HUES64 (cell line): ENCODE measurements at regions not wholly inside any gene's neighbourhood (a gene's known extent, or its start where the extent isn't known, plus 50 kb on each side); places are given as distances from the start of the nearest gene placed in this dataset.
"Not testable (repeated sequence)": the region's sequence is repeated elsewhere in the genome, so short reads cannot be mapped to it uniquely, and the experiment has no call there.

Experiments used
- H3K27ac ChIP-seq: 2 replicates; pipeline ENCODE4 v1.7.0; 2013; ENCODE audit warnings: low read depth, low read length, inconsistent platforms
- H3K27me3 ChIP-seq: 2 replicates; pipeline ENCODE4 v1.6.1; 2013; ENCODE audit warnings: mild to moderate bottlenecking, low read length; ENCODE audit not compliant: insufficient read depth
- H3K36me3 ChIP-seq: 2 replicates; pipeline ENCODE4 v1.6.1; 2013; ENCODE audit warnings: mild to moderate bottlenecking, low read length; ENCODE audit not compliant: insufficient read depth
- H3K4me1 ChIP-seq: 2 replicates; pipeline ENCODE4 v1.6.1; 2013; ENCODE audit warnings: mild to moderate bottlenecking, low read length, moderate library complexity; ENCODE audit not compliant: insufficient read depth
- H3K4me3 ChIP-seq: 2 replicates; pipeline ENCODE4 v1.5.1; 2013; ENCODE audit warnings: mild to moderate bottlenecking, low read length, moderate library complexity
- H3K9ac ChIP-seq: 2 replicates; pipeline ENCODE4 v1.6.1; 2013; ENCODE audit warnings: mild to moderate bottlenecking, low read depth, low read length
- H3K9me3 ChIP-seq: 2 replicates; pipeline ENCODE4 v1.6.1; 2013; ENCODE audit warnings: low read depth, low read length; ENCODE audit not compliant: insufficient read depth
- WGBS: fragments of 150-250, 120-280 bp; methylation state at CpG from one replicate; pipeline ENCODE4 v1.1.7; 2013; ENCODE audit warnings: missing lambda C conversion rate; 5-methylcytosine and 5-hydroxymethylcytosine counted together

DNA sequence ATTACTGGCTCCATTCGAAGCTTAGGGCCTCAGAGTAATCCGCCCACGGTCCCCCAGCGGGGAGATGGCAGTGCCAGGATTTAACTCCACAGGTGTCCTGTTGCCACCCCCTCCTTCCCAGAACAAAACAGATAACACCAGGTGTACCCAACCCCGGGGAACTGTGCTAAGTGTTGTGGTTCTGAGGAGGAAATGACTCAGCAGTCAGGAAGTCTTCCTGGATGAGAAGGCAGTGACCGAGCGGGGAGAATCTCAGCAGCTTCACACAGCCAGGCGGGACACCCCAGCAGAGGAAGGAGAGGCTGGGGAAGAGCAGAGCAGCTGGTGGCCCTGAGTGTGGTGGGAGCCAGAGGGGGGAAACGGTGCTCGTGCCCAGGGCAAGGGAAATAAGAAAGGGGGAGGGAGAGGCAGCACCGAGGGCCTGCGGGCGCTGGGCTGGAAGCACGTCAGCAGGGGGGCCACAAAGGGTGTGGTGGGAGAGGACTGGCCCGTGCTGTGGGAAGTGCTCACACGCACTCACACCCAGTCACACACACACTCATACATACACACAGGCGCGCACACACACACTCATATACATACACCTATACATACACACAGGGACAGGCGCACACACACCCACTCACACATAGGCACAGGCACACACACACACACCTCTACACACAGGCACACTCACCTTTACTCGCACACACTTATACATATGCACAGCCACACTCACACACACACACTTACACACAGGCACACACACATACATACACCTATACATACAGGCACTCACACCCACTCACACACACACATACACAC lies 59.8 kb upstream of the CHST15 start:
- Histone ChIP-seq H3K27ac (peak overlapping the region; percentile 68; the same call in 1 of the 2 replicates), H3K27me3 (no peaks in the 10 kb centered on the region), H3K4me1 (peaks cover 32% of the 10 kb centered on the region), H3K9me3 (no peaks in the 10 kb centered on the region), H3K36me3 (no peaks in the 10 kb centered on the region), H3K9ac (peak overlapping the region; percentile 25; the same call in 1 of the 2 replicates), H3K4me3 (no peak overlapping the region)
- WGBS = 60% methylated on average over 19 of the region's 20 CpGs

DNA sequence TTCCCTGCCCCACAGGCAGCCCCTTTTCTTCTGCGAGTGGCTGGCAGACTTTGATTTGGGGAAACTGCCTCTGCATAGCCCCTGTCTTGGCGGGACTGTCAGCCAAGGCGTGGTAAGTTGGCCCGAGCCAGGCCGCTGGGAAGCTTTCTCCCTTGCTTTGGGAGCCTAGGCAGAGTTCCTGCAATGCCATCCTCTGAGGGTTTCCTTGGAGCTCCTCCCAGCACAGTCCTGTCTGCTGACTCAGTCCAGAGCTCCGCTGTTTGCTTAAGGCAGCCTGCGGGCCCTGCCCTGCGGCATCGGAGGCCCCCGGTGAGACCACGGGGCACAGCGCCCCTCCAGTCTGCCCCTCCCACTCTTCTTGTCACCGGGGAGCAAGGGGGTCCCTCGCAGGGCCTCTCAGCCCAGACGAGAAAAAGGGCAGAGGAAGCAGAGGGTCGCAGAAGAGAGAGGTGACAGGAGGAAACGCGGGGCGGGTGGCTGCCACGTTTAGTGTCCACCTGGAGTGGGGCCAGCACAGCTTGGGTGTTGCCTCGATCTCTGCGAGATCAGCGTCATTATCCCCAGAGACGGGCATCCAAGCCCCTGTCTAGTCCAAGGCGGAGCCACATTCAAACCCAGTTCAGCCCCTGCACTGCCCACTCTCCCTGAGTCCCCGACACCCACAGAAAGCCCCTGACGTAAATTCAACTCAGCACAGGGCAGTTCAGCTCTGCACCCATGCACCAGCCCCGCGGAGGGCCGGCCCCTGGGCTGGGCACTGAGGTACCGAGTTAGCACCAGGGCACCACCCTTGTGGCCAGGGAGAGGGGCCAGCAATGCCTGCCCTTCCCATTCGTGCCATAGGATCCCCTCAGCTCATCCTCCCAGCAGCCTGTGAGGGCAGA lies 59.0 kb upstream of the CHST15 start:
- H3K27ac ChIP-seq = 0 out of 2 replicates have a peak overlapping the region, but pooled peaks have one; percentile 36
- H3K4me1 ChIP-seq = peaks cover 32% of the 10 kb centered on the region
- H3K27me3 ChIP-seq = no peaks in the 10 kb centered on the region
- H3K36me3 ChIP-seq = no peaks in the 10 kb centered on the region
- 64% methylated on average over 32 of the region's 32 CpGs for WGBS
- no peaks in the 10 kb centered on the region for H3K9me3 ChIP-seq
- no peak overlapping the region for H3K4me3 ChIP-seq
- peak overlapping the region; percentile 25; the same call in 1 of the 2 replicates for H3K9ac ChIP-seq

DNA sequence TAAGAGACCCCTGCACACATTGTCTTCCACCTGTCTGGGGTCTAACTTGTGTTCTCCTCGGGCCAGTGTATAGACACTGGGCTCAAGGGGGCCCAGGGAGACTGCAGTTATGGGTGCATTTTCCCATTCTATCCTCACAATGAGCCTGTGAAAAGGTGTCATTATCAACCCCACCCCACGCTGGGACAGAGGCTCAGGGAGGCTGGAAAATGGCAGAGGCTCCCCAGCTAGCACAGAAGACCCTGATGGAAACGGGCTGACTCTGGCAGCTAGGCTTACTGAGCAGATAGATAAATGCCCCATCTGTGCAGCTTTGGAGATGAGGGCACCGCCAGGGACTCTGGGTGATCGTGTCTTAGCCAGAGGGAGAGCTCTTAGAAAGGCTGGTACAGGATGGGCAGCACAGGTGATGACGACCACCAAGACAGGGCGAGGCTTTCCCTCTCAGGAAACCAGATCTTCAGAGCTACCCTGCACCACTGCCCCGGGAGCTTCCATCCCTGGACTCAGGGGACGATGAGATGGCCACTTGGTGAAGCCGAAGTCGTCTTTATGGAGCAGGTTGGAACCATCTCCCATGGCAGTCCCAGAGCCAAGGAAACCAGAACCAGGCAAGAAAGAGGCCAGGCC lies 58.2 kb upstream of the CHST15 start:
- Histone ChIP-seq H3K27ac (no peak overlapping the region), H3K9ac (no peak overlapping the region)
- whole genome bisulfite sequencing = 83% methylated on average over 11 of the region's 11 CpGs

DNA sequence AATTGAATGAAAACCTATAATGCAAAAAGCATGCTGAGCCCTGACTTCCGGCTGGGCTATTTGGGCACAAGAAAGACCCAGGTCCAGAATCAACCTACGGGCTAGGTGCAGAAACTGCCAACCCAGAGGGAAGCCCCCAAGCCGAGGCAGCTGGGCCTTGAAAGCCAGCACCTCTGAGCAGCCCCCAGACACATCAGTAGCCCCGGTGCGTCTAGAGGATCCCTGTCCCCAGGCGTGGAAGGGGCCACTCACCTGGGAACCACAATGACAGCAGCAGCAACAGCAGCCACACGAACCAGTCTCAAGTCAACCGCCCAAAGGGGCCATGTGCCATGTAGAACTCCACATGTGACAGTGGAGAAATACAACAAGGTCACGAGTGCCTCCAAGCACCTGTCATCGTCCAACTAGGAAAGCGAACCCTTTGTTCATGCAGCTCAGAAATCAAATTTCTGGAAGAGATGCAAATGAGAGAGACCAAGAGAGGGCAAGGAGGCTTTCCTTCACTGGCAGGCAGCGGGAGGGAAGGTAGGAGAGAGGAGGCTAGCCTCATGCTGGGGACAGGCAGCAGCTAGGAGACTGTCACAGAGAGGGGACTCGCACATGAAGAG lies 57.5 kb upstream of the CHST15 start:
- no peak overlapping the region for H3K9ac ChIP-seq
- 91% methylated on average over 13 of the region's 13 CpGs for WGBS
- no peak overlapping the region for H3K4me3 ChIP-seq
- H3K4me1 ChIP-seq = peaks cover 31% of the 10 kb centered on the region
- no peak overlapping the region for H3K27ac ChIP-seq
- H3K9me3 ChIP-seq = no peaks in the 10 kb centered on the region
- no peaks in the 10 kb centered on the region for H3K36me3 ChIP-seq
- H3K27me3 ChIP-seq = no peaks in the 10 kb centered on the region

More for the DNA sequence above, 58.2 kb upstream of the CHST15 start:
- no peaks in the 10 kb centered on the region for H3K36me3 ChIP-seq
- H3K4me1 ChIP-seq = peaks cover 32% of the 10 kb centered on the region
- no peak overlapping the region for H3K4me3 ChIP-seq
- H3K27me3 ChIP-seq = no peaks in the 10 kb centered on the region
- H3K9me3 ChIP-seq = no peaks in the 10 kb centered on the region

DNA sequence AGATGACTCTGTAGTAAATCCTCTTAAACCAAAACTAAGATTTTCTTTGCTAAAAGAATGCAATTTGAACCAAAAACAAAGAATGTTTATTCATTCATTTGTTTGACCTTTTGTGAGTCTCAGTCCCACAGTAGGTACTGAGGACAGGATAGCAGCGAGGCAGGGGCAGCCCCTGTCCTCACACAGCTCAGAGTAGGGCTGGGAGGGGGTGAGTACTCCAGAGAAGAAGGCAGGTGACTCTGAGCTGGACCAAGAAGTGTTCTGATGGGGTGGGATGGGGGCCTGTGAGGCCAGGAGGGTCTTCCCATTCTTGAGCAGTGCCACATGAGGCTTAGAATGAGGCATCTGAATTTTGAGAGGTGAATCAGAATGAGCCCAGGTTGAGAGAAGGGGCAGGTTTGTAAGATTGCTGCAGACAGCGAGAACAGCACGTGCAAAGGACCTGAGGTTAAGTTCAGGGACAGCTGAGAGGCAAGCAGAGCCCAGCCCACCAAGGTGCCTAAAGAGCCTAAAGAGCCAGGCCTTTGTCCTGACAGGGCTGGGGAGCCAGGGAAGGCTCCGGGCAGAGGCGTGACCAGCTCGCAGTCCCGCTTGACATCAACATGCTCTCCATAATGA lies 56.9 kb upstream of the CHST15 start:
- Histone ChIP-seq H3K4me3 (no peak overlapping the region), H3K27ac (no peak overlapping the region), H3K9me3 (no peaks in the 10 kb centered on the region), H3K27me3 (no peaks in the 10 kb centered on the region), H3K9ac (no peak overlapping the region), H3K4me1 (peaks cover 27% of the 10 kb centered on the region), H3K36me3 (no peaks in the 10 kb centered on the region)
- WGBS = 89% methylated on average over 7 of the region's 7 CpGs

DNA sequence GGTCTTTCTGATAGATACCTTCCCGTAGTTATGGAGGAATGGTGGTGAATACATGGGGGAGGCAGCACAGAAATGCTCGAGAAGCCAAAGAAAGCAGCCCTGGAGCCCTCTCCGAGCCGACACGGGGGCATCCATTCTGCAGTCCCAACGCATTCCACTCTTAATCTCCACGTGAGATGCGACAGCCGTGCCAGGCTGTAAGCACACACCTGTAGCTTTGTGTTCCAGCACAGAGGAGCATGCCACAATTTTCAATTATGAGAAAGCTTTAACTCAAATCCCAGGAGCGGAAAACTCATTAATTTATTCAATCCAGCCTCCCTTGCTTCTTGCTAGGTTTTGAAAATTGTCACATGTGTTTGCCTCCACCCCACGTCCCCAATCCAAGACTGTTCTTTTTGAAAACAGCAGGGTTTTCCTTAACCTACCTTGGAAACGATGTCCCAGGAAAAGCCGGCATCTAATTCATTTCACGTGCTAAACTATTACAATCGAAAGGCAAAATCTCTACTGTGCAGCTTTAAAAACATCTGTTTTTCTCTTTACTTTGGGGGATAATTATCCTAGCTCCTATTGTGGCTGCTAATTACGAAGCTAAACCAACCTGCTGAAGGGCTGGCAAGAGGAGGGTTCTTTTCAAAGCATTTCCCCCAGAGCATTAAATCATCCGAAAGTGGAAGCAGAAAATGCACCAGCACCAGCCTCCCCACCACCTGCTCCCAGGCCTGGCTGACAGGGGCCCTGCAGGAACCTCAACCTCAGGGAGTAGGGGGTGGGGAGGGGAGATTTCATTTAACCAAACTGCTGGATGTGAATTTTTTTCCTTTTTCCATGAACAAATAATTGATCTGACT lies 56.0 kb upstream of the CHST15 start:
- Histone ChIP-seq H3K36me3 (no peaks in the 10 kb centered on the region), H3K4me3 (no peak overlapping the region), H3K9me3 (no peaks in the 10 kb centered on the region), H3K27me3 (no peaks in the 10 kb centered on the region), H3K9ac (no peak overlapping the region; the same call in 1 of the 2 replicates), H3K4me1 (peaks cover 27% of the 10 kb centered on the region), H3K27ac (no peak overlapping the region)
- 68% methylated on average over 16 of the region's 17 CpGs for WGBS

DNA sequence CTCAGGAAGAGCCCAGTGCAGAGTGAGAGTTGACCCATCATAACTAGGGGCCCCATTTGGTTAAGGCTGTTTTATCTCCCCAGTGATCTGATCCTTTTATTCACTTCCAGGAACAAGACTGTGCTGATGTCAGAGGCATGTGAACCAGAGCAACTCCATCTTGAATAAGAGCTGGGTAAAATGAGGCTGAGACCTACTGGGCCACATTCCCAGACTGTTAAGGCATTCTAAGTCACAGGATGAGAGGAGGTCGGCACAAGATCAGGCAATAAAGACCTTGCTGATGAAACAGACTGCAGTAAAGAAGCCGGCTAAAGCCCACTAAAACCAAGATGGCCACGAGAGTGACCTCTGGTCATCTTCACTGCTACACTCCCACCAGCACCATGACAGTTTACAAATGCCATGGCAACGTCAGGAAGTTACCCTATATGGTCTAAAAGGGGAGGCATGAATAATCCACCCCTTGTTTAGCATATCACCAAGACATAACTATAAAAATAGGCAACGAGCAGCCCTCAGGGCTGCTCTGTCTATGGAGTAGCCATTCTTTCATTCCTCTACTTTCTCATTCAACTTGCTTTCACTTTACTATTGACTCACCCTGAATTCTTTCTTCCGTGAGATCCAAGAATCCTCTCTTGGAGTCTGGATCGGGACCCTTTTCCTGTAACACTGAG lies 55.3 kb upstream of the CHST15 start:
- WGBS = 90% methylated on average over 7 of the region's 7 CpGs
- H3K4me3 ChIP-seq, H3K9ac ChIP-seq, H3K9me3 ChIP-seq, H3K36me3 ChIP-seq, H3K27me3 ChIP-seq, H3K27ac ChIP-seq: not testable (repeated sequence)
- H3K4me1 ChIP-seq = peaks cover 27% of the 10 kb centered on the region

DNA sequence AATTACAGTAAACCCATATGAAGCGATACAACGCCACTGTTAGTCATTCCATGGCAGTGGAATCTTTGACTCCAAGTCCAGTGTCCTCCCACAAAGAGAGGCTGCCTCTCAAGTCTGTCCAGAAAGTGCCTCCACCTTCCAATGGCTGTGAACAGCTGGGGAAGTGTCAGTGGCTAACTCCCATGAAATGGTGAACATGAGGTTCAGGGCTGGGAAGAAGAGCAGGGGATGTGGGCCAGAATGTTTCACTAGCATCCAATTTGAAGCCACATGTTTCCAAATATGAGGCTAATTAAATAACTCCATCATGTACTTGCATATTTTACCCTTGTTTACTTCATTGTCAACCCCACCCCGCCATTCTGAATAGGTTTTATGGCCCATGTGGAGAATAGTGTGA lies 53.1 kb upstream of the CHST15 start:
- Histone ChIP-seq H3K27me3 (no peaks in the 10 kb centered on the region), H3K4me3 (no peak overlapping the region), H3K4me1 (peaks cover 16% of the 10 kb centered on the region), H3K9ac (no peak overlapping the region), H3K9me3 (no peaks in the 10 kb centered on the region), H3K27ac (no peak overlapping the region), H3K36me3 (no peaks in the 10 kb centered on the region)
- 98% methylated on average over 3 of the region's 3 CpGs for WGBS

DNA sequence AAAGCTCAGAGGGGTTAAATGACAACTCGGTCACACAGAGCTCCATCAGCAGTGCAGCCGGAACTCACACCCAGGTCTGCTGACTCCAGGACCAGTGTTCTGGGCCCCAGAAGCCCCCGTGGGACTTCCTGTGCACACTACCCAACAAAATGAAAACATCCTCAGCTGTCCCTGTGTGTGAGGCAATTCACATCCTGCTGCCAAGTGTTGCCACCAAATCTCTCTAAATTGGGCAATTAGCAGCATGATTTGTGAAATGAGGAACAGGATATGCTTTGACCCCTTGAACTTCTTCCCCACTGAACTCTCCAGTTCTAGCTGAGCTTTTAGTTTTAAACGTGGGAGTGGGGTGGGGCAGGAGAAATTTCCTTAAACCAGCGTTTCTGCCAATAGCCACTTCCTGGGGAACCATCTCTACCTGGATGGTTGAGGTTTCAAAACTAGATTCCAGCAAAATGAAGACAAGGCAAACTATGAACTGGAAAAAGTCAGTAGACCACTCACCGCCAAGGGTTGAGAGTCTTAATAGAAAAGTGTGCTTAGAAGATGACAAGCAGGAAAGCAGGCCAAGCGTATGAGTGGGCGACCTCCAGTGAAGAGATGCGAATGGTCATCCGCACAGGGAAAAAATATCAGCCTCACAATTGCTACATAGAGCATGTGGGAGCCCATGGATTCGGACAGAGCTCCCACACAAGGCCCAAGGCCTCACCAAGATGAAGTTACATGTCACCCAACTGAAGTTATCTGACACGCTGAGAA lies 51.9 kb upstream of the CHST15 start:
- no peaks in the 10 kb centered on the region for H3K27me3 ChIP-seq
- no peak overlapping the region for H3K4me3 ChIP-seq
- H3K4me1 ChIP-seq = peaks cover 14% of the 10 kb centered on the region
- no peaks in the 10 kb centered on the region for H3K36me3 ChIP-seq
- no peak overlapping the region for H3K9ac ChIP-seq
- 88% methylated on average over 12 of the region's 12 CpGs for WGBS
- H3K9me3 ChIP-seq = no peaks in the 10 kb centered on the region
- H3K27ac ChIP-seq = no peak overlapping the region
